Endodermal cell (in vitro differentiated cells): ENCODE measurements at regions not wholly inside any gene's neighbourhood (a gene's known extent, or its start where the extent isn't known, plus 50 kb on each side); places are given as distances from the start of the nearest gene placed in this dataset.
A peak's percentile ranks its signal among the peaks of the same experiment; 100 is the strongest.

ENCODE experiments used
- DNase-seq: peaks from one replicate; pipeline ENCODE4 v3.0.0-alpha.2; 2017
- H3K27ac ChIP-seq: 2 replicates; pipeline ENCODE4 v1.5.1; 2013; ENCODE audit warnings: mild to moderate bottlenecking, low read depth, low read length, moderate library complexity
- H3K27me3 ChIP-seq: 2 replicates; pipeline ENCODE4 v1.6.1; 2013; ENCODE audit warnings: mild to moderate bottlenecking, low read length, moderate library complexity; ENCODE audit not compliant: insufficient read depth, control insufficient read depth, poor library complexity, severe bottlenecking
- H3K36me3 ChIP-seq: 2 replicates; pipeline ENCODE4 v1.7.0; 2013; ENCODE audit warnings: mild to moderate bottlenecking, low read length, moderate library complexity; ENCODE audit not compliant: control insufficient read depth, insufficient read depth
- H3K4me1 ChIP-seq: one replicate; pipeline ENCODE4 v1.7.0; 2013; ENCODE audit warnings: low read length; ENCODE audit not compliant: control insufficient read depth, insufficient read depth
- H3K4me3 ChIP-seq: 2 replicates; pipeline ENCODE4 v1.5.1; 2013; ENCODE audit warnings: mild to moderate bottlenecking, low read length, moderate library complexity
- H3K9ac ChIP-seq: 2 replicates; pipeline ENCODE4 v1.6.1; 2013; ENCODE audit warnings: mild to moderate bottlenecking, low read length, moderate library complexity; ENCODE audit not compliant: poor library complexity, severe bottlenecking; ENCODE audit errors: extremely low read depth
- H3K9me3 ChIP-seq: 2 replicates; pipeline ENCODE4 v1.6.1; 2013; ENCODE audit warnings: mild to moderate bottlenecking, low read length, moderate library complexity; ENCODE audit not compliant: control insufficient read depth
- H3K27ac Mint-ChIP-seq: 2 replicates; pipeline ENCODE4 v1.8.0; 2020; ENCODE audit warnings: mixed read lengths
- H3K27me3 Mint-ChIP-seq: 2 replicates; pipeline ENCODE4 v1.8.0; 2021; ENCODE audit warnings: mild to moderate bottlenecking, mixed read lengths; ENCODE audit not compliant: insufficient read depth
- H3K36me3 Mint-ChIP-seq: 2 replicates; pipeline ENCODE4 v1.8.0; 2020; ENCODE audit warnings: low read depth, mixed read lengths
- H3K4me1 Mint-ChIP-seq: 2 replicates; pipeline ENCODE4 v1.8.0; 2020; ENCODE audit warnings: mixed read lengths
- H3K4me3 Mint-ChIP-seq: 2 replicates; pipeline ENCODE4 v1.8.0; 2020; ENCODE audit warnings: mild to moderate bottlenecking, moderate library complexity, mixed read lengths
- H3K9me3 Mint-ChIP-seq: 2 replicates; pipeline ENCODE4 v1.8.0; 2020; ENCODE audit warnings: mild to moderate bottlenecking, mixed read lengths
- CTCF ChIP-seq: fragments of 200-600 bp; sonication (generic); conservative IDR thresholded peaks from 2 replicates; pipeline ENCODE4 v1.5.0; 2021; ENCODE audit warnings: antibody characterized with exemption, mild to moderate bottlenecking
- WGBS, 2 experiments: methylation state at CpG; one replicate each; pipeline versions ENCODE4 v1.1.5 to v1.1.7; 2013; ENCODE audit warnings: missing lambda C conversion rate in 2 of 2, mixed read lengths in 1 of 2; ENCODE audit not compliant: insufficient coverage in 1 of 2, insufficient read length in 1 of 2; 5-methylcytosine and 5-hydroxymethylcytosine counted together

DNA sequence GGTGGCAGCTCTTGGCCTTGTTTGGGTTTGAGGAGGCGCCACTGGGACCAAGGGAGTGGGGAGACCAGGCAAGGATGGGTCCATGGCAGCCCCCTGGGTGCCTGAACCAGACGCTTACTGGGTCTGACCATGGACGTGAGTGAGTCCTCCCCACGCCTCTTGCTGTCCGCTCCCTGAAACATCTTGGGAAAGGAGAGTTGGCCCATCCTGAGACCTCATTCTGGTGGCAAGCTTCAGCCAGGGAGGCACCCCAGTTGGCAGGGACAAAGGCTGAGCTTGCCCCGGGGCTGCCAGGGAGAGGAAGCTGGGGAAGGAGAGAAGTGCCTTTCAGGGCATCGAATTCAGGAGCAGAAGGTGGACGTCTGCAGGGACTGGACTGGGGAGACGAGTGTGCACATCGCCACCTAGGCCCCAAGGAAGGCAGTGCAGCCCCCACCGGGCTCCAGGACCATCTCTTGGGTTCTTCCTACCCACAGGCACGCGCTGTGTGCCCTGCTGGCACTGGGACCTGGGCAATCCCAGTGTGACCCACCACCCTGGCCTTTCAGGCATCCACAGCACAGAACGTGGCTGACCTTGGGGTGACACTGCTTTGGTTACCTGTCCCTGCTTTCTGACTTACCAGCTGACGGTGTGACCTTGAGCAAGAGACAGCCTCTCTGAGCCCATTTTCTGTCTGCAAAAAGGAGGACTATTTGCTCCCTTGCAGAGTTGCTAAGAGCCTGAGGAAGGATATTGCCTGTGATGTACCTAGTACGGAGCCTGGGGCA, 132.9 kb upstream of the WNT4 start:
- Histone ChIP-seq H3K4me1 (no peaks in the 10 kb centered on the region), H3K4me3 (no peak overlapping the region), H3K27me3 (peaks cover 4% of the 10 kb centered on the region), H3K9ac (no peak overlapping the region), H3K36me3 (no peaks in the 10 kb centered on the region), H3K9me3 (no peaks in the 10 kb centered on the region), H3K27ac (no peak overlapping the region)
- peak; percentile 94 for DNase-seq
- peaks cover 12% of the 10 kb centered on the region for H3K9me3 Mint-ChIP-seq
- peaks cover 18% of the 10 kb centered on the region for H3K27me3 Mint-ChIP-seq
- TF ChIP-seq CTCF, result peak; percentile 91
- no peak overlapping the region for H3K4me3 Mint-ChIP-seq
- H3K27ac Mint-ChIP-seq, result no peak overlapping the region
- 46 to 79% methylated on average over 9 to 16 of the region's 16 CpGs for WGBS, 2 experiments
- H3K4me1 Mint-ChIP-seq, result peaks cover 9% of the 10 kb centered on the region
- H3K36me3 Mint-ChIP-seq, result no peaks in the 10 kb centered on the region

GRCh38 chr1:22276396-22276748, 133.5 kb upstream of the WNT4 start:
- H3K9me3 ChIP-seq, result no peaks in the 10 kb centered on the region
- Mint-ChIP-seq H3K36me3 (no peaks in the 10 kb centered on the region), H3K27ac (no peak overlapping the region), H3K4me1 (peaks cover 9% of the 10 kb centered on the region), H3K4me3 (no peak overlapping the region), H3K9me3 (peaks cover 12% of the 10 kb centered on the region), H3K27me3 (peaks cover 19% of the 10 kb centered on the region)
- no peak overlapping the region for H3K27ac ChIP-seq
- peaks cover 4% of the 10 kb centered on the region for H3K27me3 ChIP-seq
- H3K4me1 ChIP-seq, result no peaks in the 10 kb centered on the region
- WGBS, 2 experiments, result 77 to 100% methylated on average over 1 of the region's 1 CpG
- DNase-seq, result no peak
- no peak overlapping the region for H3K9ac ChIP-seq
- H3K4me3 ChIP-seq, result no peak overlapping the region
- TF ChIP-seq CTCF, result no peak
- no peaks in the 10 kb centered on the region for H3K36me3 ChIP-seq

GRCh38 chr1:22277662-22278061, 134.8 kb upstream of the WNT4 start:
- Histone ChIP-seq H3K9me3 (no peaks in the 10 kb centered on the region), H3K36me3 (no peaks in the 10 kb centered on the region), H3K27ac (no peak overlapping the region), H3K27me3 (peaks cover 4% of the 10 kb centered on the region), H3K4me3 (no peak overlapping the region), H3K4me1 (no peaks in the 10 kb centered on the region), H3K9ac (no peak overlapping the region)
- Mint-ChIP-seq H3K36me3 (no peaks in the 10 kb centered on the region), H3K9me3 (peaks cover 12% of the 10 kb centered on the region), H3K4me1 (peaks cover 8% of the 10 kb centered on the region), H3K27me3 (peaks cover 24% of the 10 kb centered on the region), H3K4me3 (no peak overlapping the region), H3K27ac (no peak overlapping the region)
- 90 to 92% methylated on average over 6 to 10 of the region's 10 CpGs for WGBS, 2 experiments
- TF ChIP-seq CTCF, result no peak
- DNase-seq, result no peak
